H1 (cell line): ENCODE measurements at regions not wholly inside any gene's neighbourhood (a gene's known extent, or its start where the extent isn't known, plus 50 kb on each side); places are given as distances from the start of the nearest gene placed in this dataset.

Source experiments
- CTCF ChIA-PET: fragments of 300-600 bp; sonication (Branson Sonifier 250); formaldehyde crosslinking; loops from one replicate; lab custom pipeline; 2021; ENCODE audit not compliant: partially characterized antibody; lab: Charles Lee
- POLR2A ChIA-PET: fragments of 300-600 bp; sonication (Branson Sonifier 250); formaldehyde crosslinking; loops from one replicate; lab custom pipeline; 2021; ENCODE audit warnings: inconsistent platforms; ENCODE audit not compliant: partially characterized antibody; lab: Charles Lee
- DNase-seq, 2 experiments: peaks; one replicate each; pipeline versions ENCODE4 v3.0.0 to v3.0.0-alpha.2; 2010 to 2022; ENCODE audit warnings: low spot score in 2 of 2, low read depth in 1 of 2, mixed read lengths in 1 of 2
- FAIRE-seq: peaks from 2 replicates; lab custom pipeline; 2011; peaks lifted over from hg19 to GRCh38; lab: Jason Lieb, UNC
- H2AFZ ChIP-seq: 2 replicates; pipeline ENCODE4 v1.8.1; 2012; ENCODE audit warnings: low read length, inconsistent platforms
- H2AK5ac ChIP-seq: 2 replicates; pipeline ENCODE4 v1.6.1; 2013; ENCODE audit warnings: low read depth, low read length
- H2BK120ac ChIP-seq: replicated peaks from 2 replicates; pipeline ENCODE3; 2013; ENCODE audit warnings: low read depth, low read length, inconsistent platforms
- H2BK12ac ChIP-seq: 2 replicates; pipeline ENCODE4 v1.6.1; 2013; ENCODE audit warnings: low read depth, low read length
- H2BK15ac ChIP-seq: 2 replicates; pipeline ENCODE4 v1.6.1; 2013; ENCODE audit warnings: low read length
- H2BK20ac ChIP-seq: 2 replicates; pipeline ENCODE4 v1.6.1; 2013; ENCODE audit warnings: low read length
- H2BK5ac ChIP-seq: 2 replicates; pipeline ENCODE4 v1.6.1; 2013; ENCODE audit warnings: low read depth, low read length
- H3K14ac ChIP-seq: 2 replicates; pipeline ENCODE4 v1.6.1; 2013; ENCODE audit warnings: inconsistent platforms; ENCODE audit not compliant: insufficient read length
- H3K18ac ChIP-seq: 2 replicates; pipeline ENCODE4 v1.6.1; 2013; ENCODE audit warnings: low read length; ENCODE audit errors: extremely low read depth
- H3K23ac ChIP-seq: 2 replicates; pipeline ENCODE4 v1.6.1; 2013; ENCODE audit warnings: inconsistent platforms; ENCODE audit not compliant: insufficient read length
- H3K23me2 ChIP-seq: 2 replicates; pipeline ENCODE4 v1.6.1; 2013; ENCODE audit warnings: low read depth, low read length
- H3K27ac ChIP-seq: 2 replicates; pipeline ENCODE4 v1.6.1; 2011; ENCODE audit warnings: low read depth, low read length, inconsistent platforms
- H3K27me3 ChIP-seq, 4 experiments: replicated peaks in 1 of 4; 1 replicate in 1 of 4; 2 replicates in 3 of 4; pipeline versions ENCODE4 v1.6.1 to v1.8.1; 2011 to 2013; ENCODE audit warnings: low read length in 3 of 4, mild to moderate bottlenecking in 3 of 4, inconsistent platforms in 2 of 4, mixed read lengths in 2 of 4, moderate library complexity in 1 of 4; ENCODE audit not compliant: control insufficient read depth in 3 of 4, insufficient read depth in 3 of 4; ENCODE audit errors: extremely low read depth in 1 of 4
- H3K36me3 ChIP-seq, 4 experiments: 2 replicates each; pipeline versions ENCODE4 v1.6.1 to v1.8.1; 2011 to 2013; ENCODE audit warnings: mild to moderate bottlenecking in 4 of 4, low read length in 3 of 4, moderate library complexity in 2 of 4, control low read depth in 1 of 4, inconsistent platforms in 1 of 4; ENCODE audit not compliant: insufficient read depth in 4 of 4, control insufficient read depth in 2 of 4
- H3K4ac ChIP-seq: replicated peaks from 2 replicates; pipeline ENCODE3; 2013; ENCODE audit warnings: low read length, low read depth, mixed read lengths, inconsistent platforms; ENCODE audit not compliant: insufficient read length
- H3K4me1 ChIP-seq, 4 experiments: replicated peaks in 1 of 4; 1 replicate in 1 of 4; 2 replicates in 3 of 4; pipeline versions ENCODE4 v1.6.1 to v1.8.1; 2011 to 2013; ENCODE audit warnings: low read length in 3 of 4, inconsistent platforms in 2 of 4, mixed read lengths in 1 of 4; ENCODE audit not compliant: insufficient read depth in 4 of 4, control insufficient read depth in 3 of 4
- H3K4me2 ChIP-seq, 2 experiments: 2 replicates each; pipeline versions ENCODE4 v1.6.1 to v1.8.1; 2011 to 2013; ENCODE audit warnings: low read depth in 2 of 2, low read length in 2 of 2, control low read depth in 1 of 2, inconsistent platforms in 1 of 2, mild to moderate bottlenecking in 1 of 2; ENCODE audit not compliant: insufficient read depth in 1 of 2
- H3K4me3 ChIP-seq, 4 experiments: fragments of 200-600, 300-600 bp in 1 of 4; sonication (generic), shearing (Covaris generic), sonication (Bioruptor Twin) in 1 of 4; 2 replicates each; pipeline versions ENCODE4 v1.5.1 to v1.8.1; 2011 to 2016; ENCODE audit warnings: low read length in 4 of 4, low read depth in 3 of 4, control low read depth in 2 of 4, inconsistent platforms in 2 of 4, mild to moderate bottlenecking in 2 of 4, mixed read lengths in 1 of 4, moderate library complexity in 1 of 4; ENCODE audit not compliant: insufficient read depth in 2 of 4; ENCODE audit errors: extremely low read depth in 1 of 4
- H3K56ac ChIP-seq: replicated peaks from 2 replicates; pipeline ENCODE3; 2013; ENCODE audit warnings: low read depth, mild to moderate bottlenecking, mixed read lengths, low read length, inconsistent platforms; ENCODE audit not compliant: insufficient read length
- H3K79me1 ChIP-seq: 2 replicates; pipeline ENCODE4 v1.6.1; 2013; ENCODE audit warnings: low read depth, low read length, control low read depth
- H3K79me2 ChIP-seq, 2 experiments: 2 replicates each; pipeline versions ENCODE4 v1.6.1 to v1.8.1; 2012 to 2013; ENCODE audit warnings: low read length in 2 of 2, mild to moderate bottlenecking in 2 of 2, inconsistent platforms in 1 of 2; ENCODE audit not compliant: insufficient read depth in 2 of 2, control insufficient read depth in 1 of 2
- H3K9ac ChIP-seq, 4 experiments: replicated peaks in 1 of 4; 1 replicate in 1 of 4; 2 replicates in 3 of 4; pipeline versions ENCODE4 v1.6.1 to v1.8.1; 2011 to 2013; ENCODE audit warnings: low read depth in 3 of 4, low read length in 3 of 4, control low read depth in 2 of 4, mild to moderate bottlenecking in 2 of 4, moderate library complexity in 2 of 4, inconsistent platforms in 1 of 4; ENCODE audit errors: extremely low read depth in 1 of 4
- H3K9me3 ChIP-seq, 2 experiments: 2 replicates each; pipeline versions ENCODE4 v1.6.1 to v1.8.1; 2012 to 2013; ENCODE audit warnings: mild to moderate bottlenecking in 2 of 2, moderate library complexity in 2 of 2, control low read depth in 1 of 2, inconsistent platforms in 1 of 2, low read depth in 1 of 2, low read length in 1 of 2, mixed read lengths in 1 of 2; ENCODE audit not compliant: insufficient read depth in 2 of 2
- H4K20me1 ChIP-seq, 2 experiments: replicated peaks in 1 of 2; 2 replicates each; pipeline versions ENCODE3 to v1.8.1; 2011 to 2013; ENCODE audit warnings: inconsistent platforms in 2 of 2, low read length in 2 of 2, mild to moderate bottlenecking in 1 of 2; ENCODE audit not compliant: insufficient read depth in 2 of 2, control insufficient read depth in 1 of 2
- H4K5ac ChIP-seq: 2 replicates; pipeline ENCODE4 v1.6.1; 2013; ENCODE audit warnings: low read length, low read depth, mixed read lengths, inconsistent platforms; ENCODE audit not compliant: insufficient read length
- H4K8ac ChIP-seq: 2 replicates; pipeline ENCODE4 v1.8.0; 2013; ENCODE audit warnings: mild to moderate bottlenecking, moderate library complexity, low read length, inconsistent platforms; ENCODE audit not compliant: insufficient read depth; ENCODE audit errors: extremely low read depth
- H4K91ac ChIP-seq: replicated peaks from 2 replicates; pipeline ENCODE3; 2013; ENCODE audit warnings: low read length, mixed read lengths, inconsistent platforms; ENCODE audit not compliant: insufficient read length
- BCL11A ChIP-seq, 2 experiments: IDR thresholded peaks; one replicate each; pipeline ENCODE4 v1.6.1; 2011; ENCODE audit warnings: low read depth in 2 of 2, low read length in 2 of 2, mild to moderate bottlenecking in 2 of 2
- CHD2 ChIP-seq: IDR thresholded peaks from 2 replicates; pipeline ENCODE4 v1.6.1; 2012; ENCODE audit warnings: low read length, improper control_type of control experiment
- GTF2F1 ChIP-seq: IDR thresholded peaks from 2 replicates; pipeline ENCODE4 v1.6.1; 2012; ENCODE audit warnings: low read depth, low read length, improper control_type of control experiment, borderline replicate concordance
- TEAD4 ChIP-seq: IDR thresholded peaks from 2 replicates; pipeline ENCODE4 v1.6.1; 2012; ENCODE audit warnings: low read depth, low read length, inconsistent platforms, mixed read lengths
- WGBS, 2 experiments: shearing (Covaris generic) in 1 of 2; methylation state at CpG; one replicate each; pipeline versions ENCODE4 v1.1.6 to v1.1.7; 2013 to 2015; ENCODE audit warnings: low lambda C conversion rate in 2 of 2, mixed read lengths in 2 of 2, inconsistent platforms in 1 of 2, low coverage in 1 of 2, missing lambda C conversion rate in 1 of 2; ENCODE audit not compliant: insufficient replicate concordance in 2 of 2, insufficient coverage in 1 of 2, insufficient read length in 1 of 2; ENCODE audit errors: extremely low coverage in 1 of 2, missing lambda C conversion rate in 1 of 2; 5-methylcytosine and 5-hydroxymethylcytosine counted together

DNA sequence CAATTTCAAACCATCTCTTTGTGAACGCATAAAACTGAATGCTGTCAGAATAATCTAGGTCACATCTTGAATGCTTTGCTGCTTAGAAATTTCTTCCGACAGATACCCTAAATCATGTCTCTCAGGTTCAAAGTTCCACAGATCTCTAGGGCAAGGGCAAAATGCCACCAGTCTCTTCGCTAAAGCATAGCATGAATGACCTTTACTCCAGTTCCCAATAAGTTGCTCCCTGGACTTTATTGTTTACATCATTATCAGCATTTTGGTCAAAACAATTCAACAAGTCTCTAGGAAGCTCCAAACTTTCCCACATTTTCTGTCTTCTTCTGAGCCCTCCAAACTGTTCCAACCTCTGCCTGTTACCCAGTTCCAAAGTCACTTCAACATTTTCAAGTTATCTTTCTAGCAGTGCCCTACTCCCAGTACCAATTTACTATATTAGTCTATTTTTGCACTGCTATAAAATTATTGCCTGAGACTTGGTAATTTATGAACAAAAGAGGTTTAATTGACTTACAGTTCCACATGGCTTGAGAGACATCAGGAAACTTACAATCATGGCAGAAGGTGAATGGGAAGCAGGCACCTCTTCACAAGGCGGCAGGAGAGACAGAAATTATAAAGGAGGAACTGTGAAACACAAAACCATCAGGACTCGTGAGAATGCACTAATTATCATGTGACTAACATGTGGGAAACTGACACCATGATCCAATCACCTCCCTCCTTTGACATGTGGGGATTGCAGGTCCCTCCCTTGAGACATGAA lies 77.0 kb downstream of the SPRY2 start:
- Histone ChIP-seq H4K8ac (no peak overlapping the region), H3K23ac (no peak overlapping the region), H3K23me2 (0 out of 2 replicates have a peak, but pooled peaks cover 2% of the 10 kb centered on the region), H2BK15ac (no peak overlapping the region), H3K79me2 (no peaks in the 10 kb centered on the region), H2BK20ac (no peak overlapping the region), H2BK12ac (no peak overlapping the region), H2AFZ (no peak overlapping the region), H3K4me3 (no peak overlapping the region), H3K9me3 (0 out of 4 replicates have a peak, but pooled peaks cover 0 to 3% of the 10 kb centered on the region in 2 experiments), H3K4me1 (no peaks in the 10 kb centered on the region), H3K27me3 (no peaks in the 10 kb centered on the region), H3K36me3 (no peaks in the 10 kb centered on the region), H3K18ac (no peak overlapping the region), H3K14ac (no peak overlapping the region), H4K91ac (no peak overlapping the region), H2BK120ac (no peak overlapping the region), H3K56ac (no peak overlapping the region), H3K9ac (no peak overlapping the region), H2AK5ac (no peak overlapping the region), H3K27ac (no peak overlapping the region), H2BK5ac (no peak overlapping the region), H3K4ac (no peak overlapping the region), H4K20me1 (no peaks in the 10 kb centered on the region), H3K4me2 (no peak overlapping the region), H4K5ac (no peak overlapping the region), H3K79me1 (no peaks in the 10 kb centered on the region)
- TF ChIP-seq TEAD4 (no peak), CHD2 (no peak), BCL11A (IDR thresholded peaks at IDR 0.05; ENCODE audit: low read depth in 2 of 2, low read length in 2 of 2) (no peak), GTF2F1 (no peak)
- 78% methylated on average over 5 of the region's 5 CpGs; no CpG with 5 or more reads in 1 of the 2 experiments for WGBS, 2 experiments
- POLR2A ChIA-PET = no interaction called here
- no peak for FAIRE-seq
- CTCF ChIA-PET = no interaction called here
- DNase-seq = no peak
